ENCODE measurements at regions not wholly inside any gene's neighbourhood (a gene's known extent, or its start where the extent isn't known, plus 50 kb on each side); places are given as distances from the start of the nearest gene placed in this dataset.

GRCh38 chr2:52686935-52687334, 1080.7 kb upstream of the CHAC2 start:
- TF ChIP-seq, protein P1, sequence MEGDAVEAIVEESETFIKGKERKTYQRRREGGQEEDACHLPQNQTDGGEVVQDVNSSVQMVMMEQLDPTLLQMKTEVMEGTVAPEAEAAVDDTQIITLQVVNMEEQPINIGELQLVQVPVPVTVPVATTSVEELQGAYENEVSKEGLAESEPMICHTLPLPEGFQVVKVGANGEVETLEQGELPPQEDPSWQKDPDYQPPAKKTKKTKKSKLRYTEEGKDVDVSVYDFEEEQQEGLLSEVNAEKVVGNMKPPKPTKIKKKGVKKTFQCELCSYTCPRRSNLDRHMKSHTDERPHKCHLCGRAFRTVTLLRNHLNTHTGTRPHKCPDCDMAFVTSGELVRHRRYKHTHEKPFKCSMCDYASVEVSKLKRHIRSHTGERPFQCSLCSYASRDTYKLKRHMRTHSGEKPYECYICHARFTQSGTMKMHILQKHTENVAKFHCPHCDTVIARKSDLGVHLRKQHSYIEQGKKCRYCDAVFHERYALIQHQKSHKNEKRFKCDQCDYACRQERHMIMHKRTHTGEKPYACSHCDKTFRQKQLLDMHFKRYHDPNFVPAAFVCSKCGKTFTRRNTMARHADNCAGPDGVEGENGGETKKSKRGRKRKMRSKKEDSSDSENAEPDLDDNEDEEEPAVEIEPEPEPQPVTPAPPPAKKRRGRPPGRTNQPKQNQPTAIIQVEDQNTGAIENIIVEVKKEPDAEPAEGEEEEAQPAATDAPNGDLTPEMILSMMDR (IDR thresholded peaks at IDR 0.05; ENCODE audit: insufficient read depth, low read length, poor library complexity, severe bottlenecking): no peak
- no peak for TF ChIP-seq EZH2phosphoT487 (conservative IDR thresholded peaks at IDR 0.05; ENCODE audit: low read length)

Data from SU-DHL-6 (cell line).